Stimulated activated CD4-positive, alpha-beta T cell treated with anti-CD3 and anti-CD28 coated beads, Interleukin-4, amount 100 ng/mL, for 24 hours (primary cell): ENCODE measurements at regions not wholly inside any gene's neighbourhood (a gene's known extent, or its start where the extent isn't known, plus 50 kb on each side); places are given as distances from the start of the nearest gene placed in this dataset.
"Not testable (repeated sequence)": the region's sequence is repeated elsewhere in the genome, so short reads cannot be mapped to it uniquely, and the experiment has no call there.

Source experiments
- DNase-seq: peaks from one replicate; pipeline ENCODE4 v3.0.0-alpha.2; 2020

GRCh38 chr20:25862967-25863530 lies 166.4 kb upstream of the ZNF337 start:
- DNase-seq = peak; percentile 84

GRCh38 chr20:25860531-25861150 lies 164.0 kb upstream of the ZNF337 start:
- DNase-seq = no peak

DNA sequence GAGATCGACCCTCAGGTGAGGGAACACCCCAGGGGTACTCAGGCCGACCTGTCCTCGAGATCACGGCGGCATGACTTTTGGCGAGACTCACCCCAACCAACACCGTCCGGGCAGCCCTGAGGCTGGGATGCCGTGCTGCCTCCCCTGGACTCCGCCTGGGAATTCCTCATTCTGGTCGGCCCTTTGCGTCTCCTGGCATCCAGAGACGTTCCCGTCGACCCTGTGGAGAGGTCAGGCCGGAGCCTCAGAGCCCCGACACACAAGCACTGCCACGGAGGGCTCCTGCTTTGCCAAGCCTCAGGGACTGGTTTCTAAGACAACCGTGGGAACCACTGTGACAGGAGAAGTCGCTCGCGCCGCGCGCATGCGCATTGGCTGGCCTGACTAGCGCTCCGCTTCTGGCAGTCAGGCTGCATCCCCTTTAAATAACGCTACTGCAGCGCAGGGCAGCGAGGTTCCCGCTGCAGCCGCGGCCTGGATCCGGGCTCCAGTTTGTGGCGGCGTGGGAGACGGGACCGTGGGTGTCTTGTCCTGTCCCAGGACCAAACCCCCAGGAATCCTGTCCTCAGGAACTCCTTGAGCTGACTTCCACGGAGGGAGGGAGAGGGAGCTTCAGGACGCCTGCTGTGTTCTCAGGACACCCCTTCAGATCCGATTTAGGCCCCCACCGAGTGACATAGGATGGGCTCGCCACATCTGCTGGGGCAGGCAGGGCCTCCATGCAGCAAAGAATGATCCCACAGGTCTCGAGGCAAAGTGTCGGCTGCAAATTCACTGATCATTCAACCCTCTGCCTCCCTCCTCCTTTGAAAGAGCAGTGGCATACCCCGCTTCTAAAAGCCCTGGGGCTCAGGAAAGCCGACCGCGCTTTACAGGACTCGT lies 163.2 kb upstream of the ZNF337 start:
- peak; percentile 76 for DNase-seq

GRCh38 chr20:25858495-25859425 lies 162.1 kb upstream of the ZNF337 start:
- DNase-seq = no peak

DNA sequence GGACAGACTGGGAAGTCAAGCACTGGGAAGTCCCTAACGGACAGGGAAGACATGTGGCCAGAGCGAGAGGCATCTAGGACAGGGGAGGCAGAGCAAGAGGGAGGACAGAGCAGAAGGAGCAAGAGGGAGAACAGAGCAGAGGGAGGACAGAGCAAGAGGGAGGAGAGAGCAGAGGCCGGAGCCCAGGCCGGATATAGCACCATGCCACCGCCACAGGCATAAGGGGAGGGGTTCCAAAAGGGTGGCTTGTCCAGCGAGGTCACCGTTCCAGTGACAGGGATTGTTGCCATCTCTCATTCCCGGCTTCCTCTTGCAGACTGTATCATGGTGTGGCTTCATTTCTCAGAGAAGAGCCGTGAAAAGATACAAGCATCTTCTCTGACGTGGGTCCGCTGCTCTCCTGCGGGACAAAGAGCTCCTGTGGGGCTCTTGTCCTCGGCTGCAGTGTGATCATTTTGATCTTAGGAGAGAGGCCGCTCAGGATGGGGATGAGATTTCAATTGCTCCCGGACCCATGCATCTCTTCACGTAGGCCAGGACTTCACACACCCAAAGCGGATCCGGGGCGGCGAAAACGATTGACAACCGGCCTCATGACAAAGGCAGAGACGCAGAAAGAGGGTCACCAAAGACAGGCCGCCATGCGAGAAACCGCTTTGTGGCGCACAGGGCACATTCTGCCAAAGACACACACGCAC lies 160.6 kb upstream of the ZNF337 start:
- not testable (repeated sequence) for DNase-seq

DNA sequence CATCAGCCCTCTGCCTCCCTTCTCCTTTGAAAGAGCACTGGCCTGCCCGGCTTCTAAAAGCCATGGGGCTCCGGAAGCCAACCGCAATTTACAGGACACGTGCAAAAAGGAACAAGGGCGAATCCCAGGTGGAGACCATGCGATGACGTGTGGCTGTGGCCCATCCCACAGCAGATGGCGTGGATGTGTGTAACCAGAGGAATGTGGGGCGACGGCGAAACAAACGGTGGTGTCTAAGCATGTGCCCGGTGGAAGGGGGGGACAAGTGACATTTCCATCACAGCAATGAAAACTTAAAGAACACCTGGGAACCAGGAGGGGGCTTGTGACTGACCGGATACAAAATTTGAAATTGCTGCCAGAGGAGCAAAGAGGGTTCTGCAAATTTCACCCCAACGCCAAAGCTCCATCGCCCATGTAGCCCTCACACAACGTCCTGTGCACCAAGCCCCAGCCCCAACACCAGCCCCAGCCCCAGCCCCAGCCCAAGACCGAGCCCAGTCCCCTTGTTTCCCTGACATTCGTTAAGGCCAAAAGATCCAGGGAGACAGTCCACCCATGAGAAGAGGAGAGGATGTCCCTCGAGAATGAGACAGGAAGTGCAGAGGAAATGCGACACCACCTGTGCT lies 159.7 kb upstream of the ZNF337 start:
- DNase-seq = no peak

- DNase-seq = not testable (repeated sequence)
Observed at GRCh38 chr20:25855451-25856156, 159.0 kb upstream of the ZNF337 start.

GRCh38 chr20:25854666-25855065 lies 158.0 kb upstream of the ZNF337 start:
- not testable (repeated sequence) for DNase-seq

DNA sequence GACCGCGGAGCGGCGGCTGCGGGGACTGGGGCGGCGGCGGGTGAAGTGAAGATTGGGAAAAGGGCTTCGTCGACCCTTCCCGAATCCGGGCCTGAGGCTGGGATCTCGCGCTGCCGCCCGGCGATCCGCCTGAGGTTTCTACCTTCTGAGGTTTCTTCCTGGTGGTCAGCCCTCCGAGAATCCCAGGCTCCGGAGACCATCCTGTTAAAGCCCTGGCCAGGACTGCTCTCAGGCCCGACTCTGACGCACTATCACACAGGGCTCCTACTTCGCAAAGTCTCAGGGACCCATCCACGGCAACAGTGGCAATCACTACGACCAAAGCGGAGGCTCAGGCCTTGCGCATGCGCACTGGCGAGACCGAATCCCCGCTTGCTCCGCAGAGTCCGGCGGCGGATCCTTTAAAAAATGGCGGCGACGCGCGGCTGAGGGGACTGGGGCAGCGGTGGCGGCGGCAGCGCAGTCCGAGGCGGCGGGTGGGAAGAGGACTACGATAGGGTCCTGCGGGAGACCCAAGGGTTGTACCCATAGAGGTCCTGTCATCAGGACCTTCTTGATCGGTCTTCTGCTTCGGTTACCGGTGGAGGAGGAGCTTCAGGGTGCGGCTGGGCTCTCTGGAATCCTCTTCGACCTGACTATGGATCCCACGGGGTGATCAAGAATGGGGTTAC lies 157.2 kb upstream of the ZNF337 start:
- DNase-seq = peak; percentile 84

- not testable (repeated sequence) for DNase-seq
Observed at GRCh38 chr20:25852968-25853717, 156.5 kb upstream of the ZNF337 start.

GRCh38 chr20:25850133-25850532 lies 153.5 kb upstream of the ZNF337 start:
- not testable (repeated sequence) for DNase-seq

- no peak for DNase-seq
Observed at GRCh38 chr20:25848222-25848621, 151.6 kb upstream of the ZNF337 start.

DNA sequence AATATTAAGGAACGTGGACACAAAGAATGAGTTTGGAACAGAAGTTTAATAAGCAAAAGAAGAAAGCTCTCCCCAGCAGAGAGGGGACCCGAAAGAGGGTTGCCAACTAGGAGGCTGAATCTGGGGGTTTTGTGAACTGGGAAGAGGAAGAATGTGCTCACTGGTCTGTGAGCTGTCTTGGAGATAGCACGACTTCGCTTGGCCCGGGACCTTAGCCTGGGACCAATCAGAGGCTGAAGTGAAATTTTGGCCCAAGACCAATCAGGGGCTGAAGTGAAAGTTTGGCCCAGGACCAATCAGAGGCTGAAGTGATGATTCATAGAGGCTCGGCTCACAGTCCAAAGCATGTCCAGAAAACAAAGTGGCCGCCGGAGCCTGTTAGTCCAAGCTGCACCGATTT lies 148.0 kb upstream of the ZNF337 start:
- not testable (repeated sequence) for DNase-seq

- DNase-seq = not testable (repeated sequence)
Observed at GRCh38 chr20:25813511-25813910, 116.9 kb upstream of the ZNF337 start.

- not testable (repeated sequence) for DNase-seq
Observed at GRCh38 chr20:25798174-25798993, 101.7 kb upstream of the ZNF337 start.

DNA sequence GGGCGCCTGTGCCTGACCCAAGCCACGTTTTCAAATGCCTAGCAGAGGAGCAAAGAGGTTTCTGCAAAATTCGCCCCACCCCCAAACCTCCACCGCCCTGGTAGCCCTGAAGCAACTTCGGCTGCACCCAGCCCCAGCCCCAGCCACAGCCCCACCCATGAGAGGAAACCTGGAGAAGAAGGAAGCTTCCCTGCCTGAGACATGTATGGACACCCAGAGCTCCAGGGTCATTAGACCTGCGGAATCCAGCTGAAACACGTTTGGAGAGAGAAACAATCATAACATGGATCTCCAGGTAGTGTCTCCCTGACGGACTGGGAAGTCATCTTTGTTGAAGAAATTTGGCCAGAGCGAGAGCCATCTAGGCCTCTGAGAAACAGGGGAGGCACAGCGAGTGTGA lies 100.4 kb upstream of the ZNF337 start:
- not testable (repeated sequence) for DNase-seq

DNA sequence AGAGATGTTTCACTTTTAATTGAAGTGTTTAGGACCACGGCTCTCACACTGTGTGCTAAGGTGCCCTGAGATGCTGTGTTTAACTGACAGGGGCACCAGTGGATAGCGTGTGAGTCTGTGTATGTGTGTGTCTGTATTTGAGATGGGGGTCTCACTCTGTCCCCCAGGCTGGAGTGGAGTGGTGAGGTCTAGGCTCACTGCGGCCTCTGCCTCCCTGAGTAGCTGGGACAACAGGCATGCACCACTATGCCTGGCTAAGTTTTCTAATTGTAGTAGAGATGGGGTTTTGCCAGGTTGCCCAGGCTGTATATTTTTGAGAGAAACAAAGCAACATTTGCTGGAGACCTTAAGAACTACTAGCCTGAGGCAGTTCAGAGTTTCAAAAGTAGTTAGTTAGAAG lies 80.6 kb upstream of the ZNF337 start:
- DNase-seq = not testable (repeated sequence)

DNA sequence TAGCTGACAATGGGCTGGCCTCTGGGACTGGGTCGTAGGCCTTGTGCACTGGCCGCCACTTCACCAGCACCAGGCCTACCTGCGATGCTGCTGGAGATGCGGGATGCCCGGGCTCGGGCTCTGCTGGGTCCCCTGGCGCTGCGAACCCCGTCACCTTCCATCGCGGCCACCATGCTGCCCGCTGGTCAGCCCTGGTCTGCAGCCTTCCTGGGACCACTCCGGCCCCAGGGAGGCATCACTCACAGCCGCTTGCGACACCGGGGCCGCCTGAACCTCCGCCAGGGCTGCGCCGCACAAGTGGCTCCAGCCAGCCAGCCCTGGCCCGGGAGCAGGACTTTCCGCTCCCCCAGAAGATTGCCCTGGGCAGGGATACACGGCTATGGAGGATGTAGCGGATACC lies 78.1 kb upstream of the ZNF337 start:
- not testable (repeated sequence) for DNase-seq

DNA sequence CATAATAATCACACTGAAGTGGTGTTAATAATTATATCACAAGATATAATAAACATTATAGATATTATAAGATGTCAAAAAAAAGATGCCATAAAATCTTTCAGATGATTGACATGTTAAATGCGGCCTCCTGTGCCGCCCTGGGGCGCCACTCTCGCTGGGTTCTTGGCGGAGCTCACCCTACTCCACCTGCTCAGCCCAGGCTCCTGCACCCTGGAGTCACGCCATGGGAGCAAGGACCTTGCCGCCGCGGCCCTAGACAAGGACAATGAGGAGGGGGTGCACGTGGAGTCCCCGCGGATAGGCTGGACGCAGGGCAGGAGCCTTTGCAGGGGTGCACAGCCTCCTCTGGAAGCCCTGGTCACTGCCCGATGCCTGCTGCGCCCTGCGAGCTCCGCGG lies 77.5 kb upstream of the ZNF337 start:
- DNase-seq = not testable (repeated sequence)
